DND-41 (cell line): ENCODE measurements at regions not wholly inside any gene's neighbourhood (a gene's known extent, or its start where the extent isn't known, plus 50 kb on each side); places are given as distances from the start of the nearest gene placed in this dataset.

ENCODE experiments used
- CTCF ChIP-seq: IDR thresholded peaks from 2 replicates; pipeline ENCODE4 v1.5.1; 2012; ENCODE audit warnings: borderline replicate concordance, low read length, moderate library complexity, mild to moderate bottlenecking; ENCODE audit not compliant: poor library complexity, severe bottlenecking; ENCODE audit errors: extremely low read depth
- EZH2 ChIP-seq: IDR thresholded peaks from 3 replicates; pipeline ENCODE4 v1.6.1; 2012; ENCODE audit warnings: borderline replicate concordance, low read depth, mild to moderate bottlenecking, moderate library complexity, low read length, inconsistent platforms; ENCODE audit not compliant: severe bottlenecking

GRCh38 chr6:156378853-156379252 is 398.3 kb upstream of the ARID1B start:
- TF ChIP-seq CTCF (no peak), EZH2 (no peak)
